B cell (primary cell): ENCODE measurements at regions not wholly inside any gene's neighbourhood (a gene's known extent, or its start where the extent isn't known, plus 50 kb on each side); places are given as distances from the start of the nearest gene placed in this dataset.

ENCODE experiments used
- EZH2 ChIP-seq: IDR thresholded peaks from 2 replicates; pipeline ENCODE4 v1.6.1; 2012; ENCODE audit warnings: borderline replicate concordance, low read depth, mild to moderate bottlenecking, moderate library complexity, low read length; ENCODE audit not compliant: insufficient read depth, poor library complexity, severe bottlenecking
- TF ChIP-seq, protein P1 (sequence below): fragments of 200-600 bp; IDR thresholded peaks from one replicate; pipeline ENCODE4 v1.8.0; 2022; ENCODE audit warnings: antibody characterized with exemption, mild to moderate bottlenecking

DNA sequence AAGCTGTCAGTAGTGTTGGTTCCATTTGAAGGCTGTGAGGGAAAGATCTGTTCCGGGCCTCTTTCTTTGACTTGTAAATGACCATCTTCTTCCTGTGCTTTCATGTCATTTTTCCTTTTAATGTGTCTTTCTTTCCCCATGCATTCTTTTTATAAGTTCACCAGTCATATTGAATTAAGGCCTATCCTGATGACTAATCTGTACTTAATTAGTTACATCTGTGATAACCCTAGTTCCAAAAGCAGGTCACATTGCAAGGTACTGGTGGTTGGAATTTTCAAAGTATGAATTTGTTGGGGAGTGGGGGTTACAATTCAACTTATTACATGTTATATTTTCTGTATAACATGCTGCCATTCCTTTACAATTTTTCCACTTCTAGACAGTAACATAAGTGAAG lies 1642.1 kb upstream of the FLRT2 start:
- TF ChIP-seq, protein P1, sequence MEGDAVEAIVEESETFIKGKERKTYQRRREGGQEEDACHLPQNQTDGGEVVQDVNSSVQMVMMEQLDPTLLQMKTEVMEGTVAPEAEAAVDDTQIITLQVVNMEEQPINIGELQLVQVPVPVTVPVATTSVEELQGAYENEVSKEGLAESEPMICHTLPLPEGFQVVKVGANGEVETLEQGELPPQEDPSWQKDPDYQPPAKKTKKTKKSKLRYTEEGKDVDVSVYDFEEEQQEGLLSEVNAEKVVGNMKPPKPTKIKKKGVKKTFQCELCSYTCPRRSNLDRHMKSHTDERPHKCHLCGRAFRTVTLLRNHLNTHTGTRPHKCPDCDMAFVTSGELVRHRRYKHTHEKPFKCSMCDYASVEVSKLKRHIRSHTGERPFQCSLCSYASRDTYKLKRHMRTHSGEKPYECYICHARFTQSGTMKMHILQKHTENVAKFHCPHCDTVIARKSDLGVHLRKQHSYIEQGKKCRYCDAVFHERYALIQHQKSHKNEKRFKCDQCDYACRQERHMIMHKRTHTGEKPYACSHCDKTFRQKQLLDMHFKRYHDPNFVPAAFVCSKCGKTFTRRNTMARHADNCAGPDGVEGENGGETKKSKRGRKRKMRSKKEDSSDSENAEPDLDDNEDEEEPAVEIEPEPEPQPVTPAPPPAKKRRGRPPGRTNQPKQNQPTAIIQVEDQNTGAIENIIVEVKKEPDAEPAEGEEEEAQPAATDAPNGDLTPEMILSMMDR: no peak
- TF ChIP-seq EZH2: no peak
